Activated T-cell treated with anti-CD3 and anti-CD28 coated beads, Interleukin-2, amount 50 U/mL, for 24 hours (primary cell): ENCODE measurements at regions not wholly inside any gene's neighbourhood (a gene's known extent, or its start where the extent isn't known, plus 50 kb on each side); places are given as distances from the start of the nearest gene placed in this dataset.
"Not testable (repeated sequence)": the region's sequence is repeated elsewhere in the genome, so short reads cannot be mapped to it uniquely, and the experiment has no call there.

Experiments
- DNase-seq: peaks from one replicate; pipeline ENCODE4 v3.0.0-alpha.2; 2020
- H3K27ac Mint-ChIP-seq: 2 replicates; pipeline ENCODE4 v1.8.0; 2020; ENCODE audit warnings: mild to moderate bottlenecking, mixed read lengths
- H3K27me3 Mint-ChIP-seq: 2 replicates; pipeline ENCODE4 v1.8.0; 2020; ENCODE audit warnings: mixed read lengths
- H3K36me3 Mint-ChIP-seq: 2 replicates; pipeline ENCODE4 v1.8.0; 2020; ENCODE audit warnings: low read depth, mixed read lengths
- H3K4me1 Mint-ChIP-seq: 2 replicates; pipeline ENCODE4 v1.8.0; 2020; ENCODE audit warnings: low read depth, mixed read lengths
- H3K4me3 Mint-ChIP-seq: 2 replicates; pipeline ENCODE4 v1.8.0; 2020; ENCODE audit warnings: mild to moderate bottlenecking, moderate library complexity, mixed read lengths
- H3K9me3 Mint-ChIP-seq: 2 replicates; pipeline ENCODE4 v1.8.0; 2020; ENCODE audit warnings: mixed read lengths

DNA sequence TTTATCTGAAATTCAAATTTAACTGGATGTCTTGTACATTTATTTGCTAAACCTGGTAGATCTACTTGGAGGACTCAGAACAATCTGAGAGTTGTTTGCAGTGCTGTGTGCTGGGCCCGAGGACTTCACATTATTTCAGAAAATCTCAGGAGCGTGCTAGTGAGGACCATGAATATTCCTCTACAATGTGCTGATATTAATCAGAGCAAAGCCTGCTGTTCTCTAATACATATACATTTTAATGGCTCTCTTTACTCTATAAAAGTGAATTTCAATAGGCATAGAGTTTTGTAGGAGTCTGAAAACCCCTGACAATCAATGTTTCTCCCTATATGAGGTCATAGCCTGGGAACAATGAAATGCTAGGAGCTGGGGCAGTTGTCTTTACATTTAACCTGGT is 144.3 kb downstream of the NEDD1 start:
- Mint-ChIP-seq H3K4me1 (no peaks in the 10 kb centered on the region), H3K27ac (no peak overlapping the region), H3K4me3 (no peak overlapping the region), H3K9me3 (peaks cover 2% of the 10 kb centered on the region), H3K36me3 (no peaks in the 10 kb centered on the region), H3K27me3 (peaks cover 7% of the 10 kb centered on the region)
- no peak for DNase-seq

DNA sequence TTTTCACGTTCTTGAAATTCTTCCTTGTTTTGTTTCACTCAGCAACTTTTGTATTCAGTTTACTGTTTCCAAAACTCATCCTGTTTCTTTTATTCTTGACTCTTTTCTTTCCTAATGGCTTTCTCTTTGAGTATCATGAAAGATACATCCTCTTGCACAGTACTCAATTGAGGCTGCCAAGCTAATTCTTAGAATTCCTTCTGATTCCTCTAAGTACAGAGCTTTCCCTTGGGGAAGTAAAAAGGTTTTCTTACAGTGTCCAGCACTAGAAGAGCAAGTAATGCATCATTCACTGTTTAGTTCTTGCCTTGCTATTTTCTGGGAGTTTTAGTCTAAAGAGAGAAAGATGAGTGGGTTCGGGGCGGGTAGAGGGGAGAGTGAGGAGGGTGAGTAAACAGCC is 154.1 kb downstream of the NEDD1 start:
- H3K36me3 Mint-ChIP-seq = no peaks in the 10 kb centered on the region
- H3K9me3 Mint-ChIP-seq = peaks cover 3% of the 10 kb centered on the region
- DNase-seq = no peak
- H3K27me3 Mint-ChIP-seq = peaks cover 13% of the 10 kb centered on the region
- H3K27ac Mint-ChIP-seq = no peak overlapping the region
- H3K4me3 Mint-ChIP-seq = no peak overlapping the region
- H3K4me1 Mint-ChIP-seq = no peaks in the 10 kb centered on the region

DNA sequence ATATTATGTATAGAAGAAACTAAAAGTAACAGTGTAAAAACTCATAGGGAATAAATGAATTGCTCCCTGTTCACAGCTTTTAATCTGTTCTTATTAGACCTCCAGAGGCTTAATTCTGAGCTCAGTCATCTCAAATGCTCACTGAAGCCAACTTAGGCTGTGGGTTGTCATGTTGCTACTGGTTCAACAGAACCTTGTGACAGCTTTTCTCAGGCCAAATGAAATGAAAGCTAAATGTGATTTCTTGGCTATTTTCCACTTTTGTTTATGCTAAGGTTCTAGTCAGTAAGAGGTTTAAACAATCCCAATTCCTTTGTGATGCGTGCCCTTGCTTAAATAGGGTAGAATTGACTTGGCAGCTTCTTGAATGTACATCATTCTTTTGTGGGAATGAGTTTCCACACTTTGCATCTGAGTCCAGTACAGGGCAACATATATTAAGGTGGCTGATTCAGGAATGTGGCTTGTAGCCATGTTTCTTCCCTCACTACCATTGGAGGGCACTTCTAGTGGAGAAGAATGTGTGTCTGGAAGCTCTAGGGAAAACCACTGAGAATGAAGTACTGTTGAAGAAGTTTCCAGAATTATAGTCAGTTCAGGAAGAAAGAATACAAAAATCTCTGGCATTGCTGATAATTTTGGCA is 156.4 kb downstream of the NEDD1 start:
- Mint-ChIP-seq H3K36me3 (no peaks in the 10 kb centered on the region), H3K9me3 (no peaks in the 10 kb centered on the region), H3K27me3 (peaks cover 13% of the 10 kb centered on the region), H3K4me3 (no peak overlapping the region), H3K27ac (no peak overlapping the region), H3K4me1 (no peaks in the 10 kb centered on the region)
- no peak for DNase-seq

DNA sequence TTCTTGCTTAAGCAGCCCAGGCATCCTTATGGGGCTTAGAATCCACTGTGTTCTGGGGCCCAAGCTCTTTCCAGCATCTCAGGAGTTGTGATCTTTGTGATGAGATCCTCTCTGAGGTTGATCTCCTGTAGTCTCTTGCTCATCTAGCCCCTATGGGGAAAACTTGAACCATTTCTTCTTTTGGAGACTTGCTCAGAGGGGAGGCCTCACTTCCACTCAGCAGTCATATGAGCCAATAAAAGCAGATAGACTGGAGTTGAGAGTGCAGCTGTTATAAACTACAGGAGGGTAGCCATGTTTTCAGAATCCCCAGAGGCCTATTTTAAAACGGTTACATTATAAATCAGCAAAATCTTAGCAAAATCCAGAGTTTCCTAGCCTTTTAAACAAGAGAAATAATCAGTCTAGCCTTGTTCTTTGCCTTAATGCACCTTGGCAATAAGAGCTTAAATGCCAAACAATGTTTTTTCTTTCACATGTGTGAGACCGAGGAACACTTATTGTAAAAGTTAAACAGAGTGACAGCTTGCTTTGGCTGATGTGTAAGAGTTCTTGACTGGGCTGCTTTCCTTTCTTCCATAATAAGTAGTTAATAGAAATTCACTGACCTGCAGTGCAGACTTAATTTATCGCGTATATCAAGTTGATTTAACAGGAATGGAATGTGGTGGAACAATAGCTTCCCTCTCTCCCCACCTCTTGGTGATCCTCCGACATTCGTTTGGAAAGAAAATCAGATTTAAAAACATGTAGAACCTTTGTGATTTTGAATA is 168.3 kb downstream of the NEDD1 start:
- Mint-ChIP-seq H3K9me3 (no peaks in the 10 kb centered on the region), H3K4me3 (no peak overlapping the region), H3K27ac (no peak overlapping the region), H3K27me3 (peaks cover 9% of the 10 kb centered on the region), H3K36me3 (no peaks in the 10 kb centered on the region), H3K4me1 (no peaks in the 10 kb centered on the region)
- DNase-seq = no peak

DNA sequence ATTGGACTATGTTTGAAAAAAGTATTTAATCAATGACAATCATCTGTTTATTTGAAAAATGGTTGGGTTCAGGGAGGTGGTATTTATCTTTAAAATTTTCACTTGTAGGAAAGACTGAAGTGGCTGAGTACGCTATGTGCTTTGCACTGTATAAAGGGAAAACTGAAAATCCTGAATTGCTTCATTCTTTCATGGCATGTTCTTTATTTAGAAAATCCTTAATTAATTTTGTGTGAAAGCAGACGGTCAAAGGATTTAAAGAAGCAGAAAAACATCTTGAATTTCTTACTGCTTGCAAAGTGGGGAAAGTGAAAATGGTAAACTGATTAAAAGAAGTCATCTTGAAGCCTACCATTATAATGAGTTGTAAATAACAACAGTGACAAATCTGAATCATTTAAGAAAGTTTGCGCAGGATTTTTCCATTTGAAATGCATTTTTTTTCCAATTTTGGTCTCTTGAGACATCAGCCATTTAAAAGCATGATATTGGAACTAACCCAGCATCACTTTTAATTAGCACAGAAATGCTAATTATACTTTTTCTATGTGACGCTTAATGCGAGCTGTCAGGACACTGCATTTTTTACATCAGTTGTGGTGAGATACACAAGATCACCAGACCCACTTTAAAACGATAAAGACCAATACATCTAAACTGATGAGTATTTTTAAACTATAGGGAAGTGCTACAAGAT is 169.0 kb downstream of the NEDD1 start:
- DNase-seq = no peak
- Mint-ChIP-seq H3K36me3 (no peaks in the 10 kb centered on the region), H3K27ac (no peak overlapping the region), H3K27me3 (peaks cover 9% of the 10 kb centered on the region), H3K4me1 (no peaks in the 10 kb centered on the region), H3K4me3 (no peak overlapping the region), H3K9me3 (no peaks in the 10 kb centered on the region)

DNA sequence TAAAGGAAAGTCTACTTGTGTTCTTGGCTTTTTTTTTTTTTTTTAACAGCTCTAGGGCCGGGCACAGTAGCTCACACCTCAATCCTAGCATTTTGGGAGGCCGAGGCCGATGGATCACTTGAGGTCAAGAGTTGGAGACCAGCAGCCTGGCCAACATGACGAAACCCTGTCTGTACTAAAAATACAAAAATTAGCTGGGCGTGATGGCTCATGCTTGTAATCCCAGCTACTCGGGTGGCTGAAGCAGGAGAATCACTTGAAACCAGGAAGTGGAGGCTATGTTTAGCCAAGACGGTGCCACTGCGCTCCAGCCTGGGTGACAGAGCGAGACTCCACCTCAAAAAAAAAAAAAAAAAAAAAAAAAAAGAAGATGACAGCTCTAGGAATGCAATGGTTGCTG is 169.9 kb downstream of the NEDD1 start:
- DNase-seq, H3K36me3 Mint-ChIP-seq, H3K9me3 Mint-ChIP-seq, H3K4me1 Mint-ChIP-seq, H3K27ac Mint-ChIP-seq, H3K27me3 Mint-ChIP-seq, H3K4me3 Mint-ChIP-seq: not testable (repeated sequence)

DNA sequence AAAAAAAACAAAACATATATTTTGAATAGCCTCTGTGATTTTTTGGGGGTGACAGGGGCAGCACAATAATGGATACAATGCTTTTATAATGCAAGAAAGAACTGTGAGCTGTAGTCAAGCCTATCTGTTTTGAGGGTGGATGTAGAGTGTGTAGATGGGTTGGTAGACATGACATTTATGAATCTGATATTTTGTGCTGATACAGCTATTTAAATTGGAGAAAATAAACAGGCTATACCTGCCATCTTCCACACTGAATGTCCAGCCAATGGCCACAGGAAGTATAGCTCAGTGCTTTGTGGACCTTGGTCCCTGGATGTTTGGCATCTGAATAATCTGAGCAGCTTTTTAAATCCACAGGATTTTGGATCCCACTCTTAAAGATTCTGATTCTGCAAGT is 175.0 kb downstream of the NEDD1 start:
- Mint-ChIP-seq H3K4me1 (no peaks in the 10 kb centered on the region), H3K27ac (no peak overlapping the region), H3K4me3 (no peak overlapping the region), H3K36me3 (no peaks in the 10 kb centered on the region), H3K9me3 (no peaks in the 10 kb centered on the region), H3K27me3 (peaks cover 9% of the 10 kb centered on the region)
- DNase-seq = no peak

DNA sequence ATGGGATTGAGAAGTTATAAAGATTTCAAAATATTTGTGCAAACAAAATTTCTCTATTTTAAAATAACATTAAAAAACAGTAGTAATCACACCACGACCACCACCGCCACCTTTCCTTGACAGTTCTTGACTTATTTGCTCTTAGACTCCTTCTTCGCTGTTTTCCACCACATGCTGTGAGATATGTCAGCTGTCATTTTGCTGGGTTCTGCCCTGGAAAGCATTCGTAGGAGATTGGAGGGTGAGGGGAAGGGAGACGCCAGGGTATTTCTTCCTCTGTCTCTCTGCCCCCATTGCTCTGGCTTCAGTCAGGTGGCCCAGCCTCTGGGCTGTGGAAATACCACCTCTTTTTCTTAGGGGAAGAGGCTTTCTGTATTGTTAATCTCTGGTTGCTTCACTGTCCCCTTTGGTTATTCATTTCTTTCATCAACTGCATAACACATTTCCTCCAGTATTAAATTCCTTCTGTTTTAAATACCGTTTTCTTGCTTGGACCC is 186.2 kb downstream of the NEDD1 start:
- Mint-ChIP-seq H3K4me1 (no peaks in the 10 kb centered on the region), H3K4me3 (no peak overlapping the region), H3K27ac (no peak overlapping the region), H3K27me3 (no peaks in the 10 kb centered on the region), H3K9me3 (no peaks in the 10 kb centered on the region), H3K36me3 (no peaks in the 10 kb centered on the region)
- no peak for DNase-seq

DNA sequence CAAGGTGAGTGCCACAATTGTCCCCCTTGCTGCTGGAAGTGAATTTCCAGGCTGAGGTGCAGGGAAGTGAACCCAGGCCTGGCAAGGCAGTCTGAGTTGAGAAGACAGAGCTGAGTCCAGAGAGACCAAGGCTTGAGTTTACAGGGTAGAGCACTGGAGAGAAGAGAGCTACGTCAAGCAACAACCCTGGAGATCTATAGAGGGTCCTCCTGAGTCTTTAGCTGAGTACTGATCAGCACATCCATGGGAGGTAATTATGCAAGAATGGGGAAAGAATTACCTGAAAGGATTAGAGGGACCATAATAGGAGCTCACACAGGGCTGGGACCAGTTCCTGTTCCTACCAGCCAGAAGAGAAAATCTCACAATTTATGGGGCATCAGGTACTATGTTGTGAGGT is 190.7 kb downstream of the NEDD1 start:
- no peaks in the 10 kb centered on the region for H3K27me3 Mint-ChIP-seq
- DNase-seq = no peak
- no peak overlapping the region for H3K27ac Mint-ChIP-seq
- H3K9me3 Mint-ChIP-seq = peaks cover 11% of the 10 kb centered on the region
- no peaks in the 10 kb centered on the region for H3K4me1 Mint-ChIP-seq
- H3K36me3 Mint-ChIP-seq = no peaks in the 10 kb centered on the region
- H3K4me3 Mint-ChIP-seq = no peak overlapping the region

DNA sequence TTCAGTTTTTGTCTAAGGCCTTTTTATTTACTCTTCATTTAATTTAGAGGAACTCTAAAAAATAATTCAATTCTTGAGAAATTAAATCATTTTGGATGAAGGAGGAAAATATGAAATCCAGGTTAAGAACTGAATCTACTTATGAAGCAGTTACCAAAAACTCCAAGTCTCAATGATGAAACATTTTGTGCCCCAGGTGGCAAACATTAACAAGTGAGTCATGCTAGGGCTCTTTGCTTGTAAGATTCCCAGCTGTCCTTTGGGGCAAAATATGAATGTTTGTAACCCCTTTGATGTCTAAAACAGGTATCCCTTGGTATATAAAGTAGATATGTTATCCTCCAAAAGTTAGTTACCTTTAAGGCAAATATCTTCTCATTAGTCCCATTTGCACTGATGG is 202.4 kb downstream of the NEDD1 start:
- Mint-ChIP-seq H3K27ac (no peak overlapping the region), H3K36me3 (no peaks in the 10 kb centered on the region), H3K27me3 (peaks cover 7% of the 10 kb centered on the region), H3K4me1 (no peaks in the 10 kb centered on the region), H3K4me3 (no peak overlapping the region), H3K9me3 (peaks cover 7% of the 10 kb centered on the region)
- no peak for DNase-seq

DNA sequence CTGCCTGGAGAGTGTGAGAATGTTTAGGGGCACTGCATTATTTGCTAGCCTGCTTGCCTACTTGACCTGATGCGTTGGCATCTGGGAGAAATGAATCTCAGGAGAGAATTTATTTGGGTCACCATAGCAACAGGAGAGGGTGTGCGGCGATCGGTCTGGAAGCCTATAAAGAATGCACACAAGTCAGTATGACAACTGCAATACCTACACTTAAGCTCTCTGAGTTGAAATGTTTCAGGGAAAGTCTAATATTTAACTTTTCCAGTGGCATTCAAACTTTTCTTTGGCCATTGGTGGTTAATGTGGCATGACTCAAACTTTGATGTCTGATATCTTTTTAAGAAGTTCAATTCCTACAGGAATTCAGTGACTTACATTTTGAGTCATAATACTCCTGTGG is 205.1 kb downstream of the NEDD1 start:
- Mint-ChIP-seq H3K27ac (no peak overlapping the region), H3K4me1 (no peaks in the 10 kb centered on the region), H3K36me3 (no peaks in the 10 kb centered on the region), H3K4me3 (no peak overlapping the region), H3K27me3 (peaks cover 7% of the 10 kb centered on the region), H3K9me3 (no peaks in the 10 kb centered on the region)
- DNase-seq = no peak

DNA sequence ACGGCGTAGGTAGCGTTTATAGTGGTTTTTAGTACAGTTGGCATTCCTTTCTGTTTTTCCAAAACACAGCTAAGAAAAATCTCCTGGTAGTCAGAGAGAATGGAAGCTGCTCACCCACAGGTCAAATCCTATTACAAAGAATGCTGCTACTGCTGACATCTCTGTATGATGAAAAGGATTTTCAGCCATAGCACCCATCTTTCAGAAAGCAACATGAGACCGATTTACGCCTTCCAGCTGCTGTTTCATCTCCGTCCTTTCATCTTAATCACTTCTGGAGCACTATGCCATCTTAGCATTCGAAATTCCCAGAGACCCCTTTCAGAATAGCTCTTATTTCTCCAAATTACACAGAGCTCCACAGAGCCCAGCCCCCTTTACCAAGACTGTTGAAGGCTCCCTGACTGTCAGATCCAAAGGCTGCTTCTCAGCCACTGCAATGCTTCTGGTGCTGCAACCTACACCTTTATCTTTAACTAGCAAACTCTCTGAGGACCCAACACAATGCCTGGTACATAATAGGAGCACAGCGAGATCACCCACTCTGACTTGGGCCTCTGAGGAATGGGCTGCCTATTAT is 211.8 kb downstream of the NEDD1 start:
- DNase-seq = no peak

DNA sequence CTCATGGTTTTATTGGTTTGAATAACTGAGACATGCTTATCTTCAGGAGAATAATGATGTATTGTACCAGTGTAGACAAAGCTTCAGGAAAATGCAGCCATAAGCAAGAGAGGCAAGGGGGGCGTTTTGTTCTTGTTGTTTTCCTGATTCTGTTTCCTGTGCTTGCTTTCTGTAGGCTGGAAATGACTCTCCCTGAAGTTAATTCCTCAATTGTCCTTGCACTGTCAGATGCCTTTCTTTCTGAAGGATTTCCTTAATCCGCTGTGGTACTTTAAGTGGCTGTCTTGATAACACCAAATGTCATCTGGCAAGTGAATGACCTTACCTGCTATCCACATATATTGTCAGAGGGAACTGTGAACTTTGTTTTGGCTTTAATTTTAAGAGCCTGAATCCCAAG is 220.0 kb downstream of the NEDD1 start:
- no peak overlapping the region for H3K27ac Mint-ChIP-seq
- H3K4me1 Mint-ChIP-seq = no peaks in the 10 kb centered on the region
- H3K4me3 Mint-ChIP-seq = no peak overlapping the region
- H3K27me3 Mint-ChIP-seq = peaks cover 6% of the 10 kb centered on the region
- DNase-seq = no peak
- H3K36me3 Mint-ChIP-seq = no peaks in the 10 kb centered on the region
- no peaks in the 10 kb centered on the region for H3K9me3 Mint-ChIP-seq

More for the DNA sequence above, 211.8 kb downstream of the NEDD1 start:
- Mint-ChIP-seq H3K4me3 (no peak overlapping the region), H3K9me3 (no peaks in the 10 kb centered on the region), H3K27me3 (no peaks in the 10 kb centered on the region), H3K27ac (no peak overlapping the region), H3K36me3 (no peaks in the 10 kb centered on the region), H3K4me1 (no peaks in the 10 kb centered on the region)

DNA sequence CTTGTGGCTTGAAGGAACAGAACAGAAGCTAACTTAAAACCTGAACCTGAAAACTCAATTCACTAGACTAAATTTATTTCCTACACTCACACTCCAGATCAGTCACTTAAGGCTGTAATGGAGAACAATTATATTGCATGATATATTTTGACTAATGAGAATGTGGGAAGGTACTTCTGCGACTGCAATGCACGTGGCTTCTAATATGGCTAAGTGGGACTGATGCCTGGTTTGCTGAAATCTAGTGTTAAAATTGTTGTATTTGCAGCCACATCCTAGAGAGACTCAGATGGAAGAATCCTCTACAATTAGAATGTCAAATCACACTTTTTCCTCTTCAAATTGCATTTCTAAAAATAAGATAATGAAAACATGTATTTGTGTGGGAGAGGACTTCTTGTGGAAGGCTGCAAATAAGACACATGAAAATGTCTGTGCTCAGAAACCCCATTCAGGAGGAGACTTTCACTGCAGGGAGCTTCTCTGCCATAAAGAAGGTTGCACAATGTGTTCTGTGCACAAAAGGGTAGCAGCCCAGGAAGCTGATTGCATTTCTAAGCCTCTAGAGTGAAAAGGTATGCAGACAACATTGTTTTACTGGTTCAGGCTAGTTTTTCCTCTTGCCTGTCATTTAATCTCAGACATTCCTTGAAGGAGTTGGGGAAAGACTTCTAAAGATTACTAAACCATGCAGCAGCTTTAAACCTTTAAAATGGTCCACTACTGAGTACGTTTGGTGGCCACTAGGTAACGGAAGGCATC is 224.3 kb downstream of the NEDD1 start:
- Mint-ChIP-seq H3K27me3 (peaks cover 6% of the 10 kb centered on the region), H3K36me3 (no peaks in the 10 kb centered on the region), H3K27ac (no peak overlapping the region), H3K9me3 (no peaks in the 10 kb centered on the region), H3K4me1 (no peaks in the 10 kb centered on the region), H3K4me3 (no peak overlapping the region)
- no peak for DNase-seq
